Calu3 (cell line): ENCODE measurements at regions not wholly inside any gene's neighbourhood (a gene's known extent, or its start where the extent isn't known, plus 50 kb on each side); places are given as distances from the start of the nearest gene placed in this dataset.
A peak's percentile ranks its signal among the peaks of the same experiment; 100 is the strongest.

ENCODE experiments used
- BruUV-seq: library from RNA; stranded (reverse); fragments of 400-500 nt; replicated peaks from 2 replicates; lab custom pipeline; 2021; lab: Mats Ljungman, UMichigan
- CTCF ChIA-PET: fragments of 300-600 bp; sonication (Branson Sonifier 250); formaldehyde crosslinking; loops from one replicate; lab custom pipeline; 2022; ENCODE audit warnings: antibody characterized with exemption; lab: Charles Lee
- DNase-seq: peaks from one replicate; pipeline ENCODE4 v3.0.0; 2022
- H3K27ac Mint-ChIP-seq: one replicate; pipeline ENCODE4 v1.8.0; 2022; ENCODE audit warnings: mixed read lengths; ENCODE audit not compliant: unreplicated experiment
- H3K27me3 Mint-ChIP-seq: one replicate; pipeline ENCODE4 v1.8.0; 2022; ENCODE audit warnings: mixed read lengths; ENCODE audit not compliant: unreplicated experiment
- H3K36me3 Mint-ChIP-seq: one replicate; pipeline ENCODE4 v1.8.0; 2022; ENCODE audit warnings: mild to moderate bottlenecking, moderate library complexity, mixed read lengths; ENCODE audit not compliant: insufficient read depth, unreplicated experiment
- H3K4me1 Mint-ChIP-seq: one replicate; pipeline ENCODE4 v1.8.0; 2022; ENCODE audit warnings: mild to moderate bottlenecking, low read depth, mixed read lengths; ENCODE audit not compliant: unreplicated experiment
- H3K4me3 Mint-ChIP-seq: one replicate; pipeline ENCODE4 v1.8.0; 2022; ENCODE audit warnings: mild to moderate bottlenecking, low read depth, moderate library complexity, mixed read lengths; ENCODE audit not compliant: unreplicated experiment
- H3K9me3 Mint-ChIP-seq: one replicate; pipeline ENCODE4 v1.8.0; 2022; ENCODE audit warnings: low read depth, mixed read lengths; ENCODE audit not compliant: unreplicated experiment
- intact Hi-C: fragments of 100-400 bp; cut with micrococcal nuclease; formaldehyde crosslinking; loops from one replicate; pipeline ENCODE4 v1.10.0; 2022; ENCODE audit not compliant: unreplicated experiment
- TF ChIP-seq, protein P1 (sequence below): fragments of 200-600 bp; IDR thresholded peaks from one replicate; pipeline ENCODE4 v1.8.0; 2022; ENCODE audit warnings: antibody characterized with exemption; ENCODE audit not compliant: unreplicated experiment

DNA sequence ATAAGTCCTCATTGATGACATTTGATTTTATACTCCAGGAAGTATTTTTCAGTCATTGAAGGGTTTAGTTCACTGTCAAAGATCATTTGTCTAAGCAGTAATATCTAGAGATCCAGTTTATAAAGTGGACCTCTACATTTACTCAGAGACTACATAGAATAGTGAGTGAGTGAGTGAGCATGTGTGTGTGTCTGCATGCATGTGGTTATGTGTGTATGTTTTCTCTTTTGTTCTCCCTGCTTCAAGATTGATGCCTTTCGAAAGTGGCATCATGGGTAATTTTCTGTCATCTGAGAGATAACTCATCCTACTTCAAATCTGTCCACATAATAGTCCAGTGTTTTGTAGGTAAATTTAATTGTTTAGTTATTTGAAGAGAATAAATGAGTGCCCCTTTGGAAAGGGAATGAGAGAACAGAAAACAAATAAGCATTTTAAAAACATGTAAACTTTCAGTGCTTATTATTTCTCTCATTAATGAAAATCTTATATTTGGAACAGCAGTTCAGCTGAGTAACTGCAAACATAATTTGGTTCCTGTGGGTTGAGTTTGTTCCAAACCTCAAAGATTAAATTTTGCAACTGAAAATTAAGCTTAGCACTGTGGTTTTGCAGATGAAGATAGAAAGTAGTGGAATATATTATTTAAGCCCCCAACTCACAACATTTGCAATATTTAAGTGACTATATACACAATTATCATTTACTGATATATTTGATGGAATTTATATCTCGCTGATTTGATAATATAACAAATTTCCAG lies 1295.1 kb upstream of the C9orf72 start:
- Mint-ChIP-seq H3K36me3 (no peaks in the 10 kb centered on the region), H3K9me3 (no peaks in the 10 kb centered on the region), H3K4me1 (no peaks in the 10 kb centered on the region), H3K4me3 (no peak overlapping the region), H3K27ac (no peak overlapping the region), H3K27me3 (no peaks in the 10 kb centered on the region)
- no TSS peak for BruUV-seq
- intact Hi-C loops = no loop called here
- no peak for DNase-seq
- CTCF ChIA-PET = no interaction called here
- TF ChIP-seq, protein P1, sequence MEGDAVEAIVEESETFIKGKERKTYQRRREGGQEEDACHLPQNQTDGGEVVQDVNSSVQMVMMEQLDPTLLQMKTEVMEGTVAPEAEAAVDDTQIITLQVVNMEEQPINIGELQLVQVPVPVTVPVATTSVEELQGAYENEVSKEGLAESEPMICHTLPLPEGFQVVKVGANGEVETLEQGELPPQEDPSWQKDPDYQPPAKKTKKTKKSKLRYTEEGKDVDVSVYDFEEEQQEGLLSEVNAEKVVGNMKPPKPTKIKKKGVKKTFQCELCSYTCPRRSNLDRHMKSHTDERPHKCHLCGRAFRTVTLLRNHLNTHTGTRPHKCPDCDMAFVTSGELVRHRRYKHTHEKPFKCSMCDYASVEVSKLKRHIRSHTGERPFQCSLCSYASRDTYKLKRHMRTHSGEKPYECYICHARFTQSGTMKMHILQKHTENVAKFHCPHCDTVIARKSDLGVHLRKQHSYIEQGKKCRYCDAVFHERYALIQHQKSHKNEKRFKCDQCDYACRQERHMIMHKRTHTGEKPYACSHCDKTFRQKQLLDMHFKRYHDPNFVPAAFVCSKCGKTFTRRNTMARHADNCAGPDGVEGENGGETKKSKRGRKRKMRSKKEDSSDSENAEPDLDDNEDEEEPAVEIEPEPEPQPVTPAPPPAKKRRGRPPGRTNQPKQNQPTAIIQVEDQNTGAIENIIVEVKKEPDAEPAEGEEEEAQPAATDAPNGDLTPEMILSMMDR = no peak

DNA sequence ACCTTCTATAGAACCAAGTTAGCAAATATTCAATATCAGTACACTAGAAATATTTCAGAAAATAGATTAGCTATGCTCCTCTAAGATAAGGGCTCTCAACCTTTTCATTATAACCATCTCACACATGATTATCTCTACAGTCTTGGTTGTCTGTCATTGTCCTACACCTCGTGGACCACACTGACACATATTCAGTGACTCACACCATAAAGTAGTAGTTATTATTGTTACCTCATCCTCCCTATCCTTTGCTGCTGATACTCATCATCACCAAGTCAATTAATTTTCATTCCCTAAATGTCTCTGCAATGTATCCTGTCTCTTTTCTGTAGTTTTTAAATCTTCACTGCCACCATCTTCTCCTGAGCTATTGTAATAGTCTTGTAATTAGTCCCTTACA lies 1309.2 kb upstream of the C9orf72 start:
- Mint-ChIP-seq H3K4me1 (peaks cover 41% of the 10 kb centered on the region), H3K36me3 (peaks cover 5% of the 10 kb centered on the region), H3K4me3 (no peak overlapping the region), H3K27me3 (no peaks in the 10 kb centered on the region), H3K27ac (no peak overlapping the region), H3K9me3 (no peaks in the 10 kb centered on the region)
- CTCF ChIA-PET = no interaction called here
- DNase-seq = no peak
- intact Hi-C loops = loop anchor here (10.0 kb wide), 2 partner anchors 112 to 332 kb away; partner anchors contain the start of gene LINGO2
- no TSS peak for BruUV-seq
- TF ChIP-seq, protein P1 = no peak

DNA sequence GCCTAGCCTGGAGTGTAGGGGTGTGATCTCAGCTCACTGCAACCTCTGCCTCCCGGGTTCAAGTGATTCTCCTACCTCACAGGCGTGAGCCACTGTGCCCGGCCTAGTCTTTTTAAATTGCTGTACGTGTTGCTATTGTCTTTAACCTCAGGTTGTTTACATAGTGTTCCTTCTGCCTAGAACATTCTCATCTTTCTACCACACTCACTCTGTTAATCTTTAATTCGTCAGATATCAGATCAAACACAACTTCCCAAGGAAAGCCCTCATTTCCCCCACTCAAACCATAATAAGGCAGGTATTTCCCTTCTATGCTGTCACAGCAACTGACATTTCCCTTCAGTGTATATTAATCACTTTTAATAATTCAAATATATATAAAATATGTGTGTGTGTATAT lies 1310.0 kb upstream of the C9orf72 start:
- H3K27me3 Mint-ChIP-seq = no peaks in the 10 kb centered on the region
- H3K36me3 Mint-ChIP-seq = peaks cover 5% of the 10 kb centered on the region
- CTCF ChIA-PET = no interaction called here
- DNase-seq = no peak
- no TSS peak for BruUV-seq
- no peak overlapping the region for H3K4me3 Mint-ChIP-seq
- peak overlapping the region; percentile 68 for H3K27ac Mint-ChIP-seq
- H3K4me1 Mint-ChIP-seq = peaks cover 41% of the 10 kb centered on the region
- TF ChIP-seq, protein P1 = no peak
- H3K9me3 Mint-ChIP-seq = no peaks in the 10 kb centered on the region
- intact Hi-C loops = loop anchor here (10.0 kb wide), 2 partner anchors 112 to 332 kb away; partner anchors contain the start of gene LINGO2

DNA sequence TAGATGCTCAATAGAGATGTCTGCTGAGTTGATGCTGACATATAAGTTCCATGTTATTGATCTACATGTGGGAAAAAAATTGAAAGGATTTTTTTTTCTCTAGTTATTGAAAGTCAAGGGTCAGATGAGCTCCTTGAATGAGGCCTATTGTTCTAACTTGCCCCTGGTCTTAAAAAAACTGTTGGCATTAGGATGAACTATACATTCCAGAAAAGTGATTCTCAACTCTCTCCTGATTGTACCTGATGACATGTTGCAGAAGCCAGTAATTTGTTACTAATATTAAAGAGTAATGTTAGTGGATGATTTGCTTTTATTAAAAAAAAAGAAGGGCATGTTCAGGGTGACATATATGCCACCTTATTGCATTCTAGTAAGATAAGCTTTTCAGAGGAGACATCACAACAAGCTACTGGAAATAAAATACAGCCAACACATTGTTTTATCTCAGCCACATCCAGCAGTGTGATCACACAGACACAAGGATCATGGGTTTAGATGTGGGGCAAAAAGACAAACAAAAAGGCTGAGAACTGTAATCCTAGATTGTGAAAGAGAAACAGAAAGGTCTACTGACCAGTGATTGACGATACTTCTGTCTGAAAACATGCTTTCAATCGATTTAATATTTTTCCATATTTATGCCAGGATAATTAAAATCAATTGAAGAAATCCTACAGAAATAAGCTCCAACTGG lies 1314.1 kb upstream of the C9orf72 start:
- Mint-ChIP-seq H3K27ac (no peak overlapping the region), H3K4me3 (no peak overlapping the region), H3K9me3 (no peaks in the 10 kb centered on the region), H3K27me3 (no peaks in the 10 kb centered on the region), H3K36me3 (no peaks in the 10 kb centered on the region), H3K4me1 (peaks cover 22% of the 10 kb centered on the region)
- intact Hi-C loops = loop anchor here (2.0 to 10.0 kb wide), 3 partner anchors 27 to 327 kb away; partner anchors contain the start of gene LINGO2
- DNase-seq = no peak
- BruUV-seq = no TSS peak
- CTCF ChIA-PET = interaction anchor here (0.7 kb wide), 1 partner anchor 1579 kb away, joined by 3 read pairs; no protein-coding TSS in a partner anchor
- TF ChIP-seq, protein P1 = no peak
